ENCODE measurements at regions not wholly inside any gene's neighbourhood (a gene's known extent, or its start where the extent isn't known, plus 50 kb on each side); places are given as distances from the start of the nearest gene placed in this dataset.
"Not testable (repeated sequence)": the region's sequence is repeated elsewhere in the genome, so short reads cannot be mapped to it uniquely, and the experiment has no call there.

GRCh38 chr4:158970812-158971211, 132.1 kb upstream of the RAPGEF2 start:
- ChIA-PET CTCF (interaction anchor here (0.5 kb wide), 1 partner anchor 109 kb away, joined by 5 read pairs; no protein-coding TSS in a partner anchor), POLR2A (no interaction called here)
- H3K9me3 ChIP-seq (ENCODE audit: control insufficient read depth, insufficient read depth, low read depth, low read length), result no peaks in the 10 kb centered on the region
- no peaks in the 10 kb centered on the region for H3K4me1 ChIP-seq (ENCODE audit: control insufficient read depth, insufficient read depth, low read length)
- H3K27ac ChIP-seq (ENCODE audit: extremely low read depth, low read depth, low read length), result no peak overlapping the region
- no peak for TF ChIP-seq SP2 (tag by site-specific recombination; IDR thresholded peaks at IDR 0.05)
- TF ChIP-seq ZNF776 (tag by site-specific recombination; IDR thresholded peaks at IDR 0.05; ENCODE audit: borderline replicate concordance), result no peak
- no peak for TF ChIP-seq ZNF214 (tag by site-specific recombination; IDR thresholded peaks at IDR 0.05; ENCODE audit: borderline replicate concordance)
- no peak for TF ChIP-seq ZNF174 (tag by site-specific recombination; IDR thresholded peaks at IDR 0.05)
- TF ChIP-seq ZNF138 (tag by site-specific recombination; IDR thresholded peaks at IDR 0.05; ENCODE audit: borderline replicate concordance), result no peak
- no peak for TF ChIP-seq ZNF404 (tag by site-specific recombination; IDR thresholded peaks at IDR 0.05)
- no peak for TF ChIP-seq GFI1B (tag by site-specific recombination; IDR thresholded peaks at IDR 0.05)
- TF ChIP-seq PRDM4 (tag by site-specific recombination; IDR thresholded peaks at IDR 0.05), result no peak
- H3K4me3 ChIP-seq (ENCODE audit: low read depth, low read length), result no peak overlapping the region
- no peaks in the 10 kb centered on the region for H3K36me3 ChIP-seq (ENCODE audit: control insufficient read depth in 2 of 2, insufficient read depth in 1 of 2, low read length in 2 of 2)

GRCh38 chr4:158974438-158974837, 128.4 kb upstream of the RAPGEF2 start:
- H3K27ac ChIP-seq (ENCODE audit: extremely low read depth, low read depth, low read length); H3K36me3 ChIP-seq (ENCODE audit: control insufficient read depth in 2 of 2, insufficient read depth in 1 of 2, low read length in 2 of 2); H3K4me1 ChIP-seq (ENCODE audit: control insufficient read depth, insufficient read depth, low read length); POLR2A ChIA-PET; H3K4me3 ChIP-seq (ENCODE audit: low read depth, low read length); H3K9me3 ChIP-seq (ENCODE audit: control insufficient read depth, insufficient read depth, low read depth, low read length): not testable (repeated sequence)
- CTCF ChIA-PET, result interaction anchor here (1.1 kb wide), 1 partner anchor 17 kb away, joined by 3 read pairs; no protein-coding TSS in a partner anchor

- H3K36me3 ChIP-seq (ENCODE audit: control insufficient read depth in 2 of 2, insufficient read depth in 1 of 2, low read length in 2 of 2); H3K4me3 ChIP-seq (ENCODE audit: low read depth, low read length); H3K4me1 ChIP-seq (ENCODE audit: control insufficient read depth, insufficient read depth, low read length); POLR2A ChIA-PET; H3K27ac ChIP-seq (ENCODE audit: extremely low read depth, low read depth, low read length); CTCF ChIA-PET; H3K9me3 ChIP-seq (ENCODE audit: control insufficient read depth, insufficient read depth, low read depth, low read length): not testable (repeated sequence)
Observed at GRCh38 chr4:158980711-158981110, 122.2 kb upstream of the RAPGEF2 start.

- no peak overlapping the region for H3K4me3 ChIP-seq (ENCODE audit: low read depth, low read length)
- no peak for TF ChIP-seq TRIM28 (IDR thresholded peaks at IDR 0.05; ENCODE audit: borderline replicate concordance, low read length)
- TF ChIP-seq PRDM10 (tag by site-specific recombination; IDR thresholded peaks at IDR 0.05), result no peak
- H3K9me3 ChIP-seq (ENCODE audit: control insufficient read depth, insufficient read depth, low read depth, low read length), result no peaks in the 10 kb centered on the region
- ChIA-PET CTCF (no interaction called here), POLR2A (no interaction called here)
- H3K27ac ChIP-seq (ENCODE audit: extremely low read depth, low read depth, low read length), result no peak overlapping the region
- no peaks in the 10 kb centered on the region for H3K36me3 ChIP-seq (ENCODE audit: control insufficient read depth in 2 of 2, insufficient read depth in 1 of 2, low read length in 2 of 2)
- H3K4me1 ChIP-seq (ENCODE audit: control insufficient read depth, insufficient read depth, low read length), result peaks cover 5% of the 10 kb centered on the region
Observed at GRCh38 chr4:158991534-158992155, 111.2 kb upstream of the RAPGEF2 start.
